ENCODE measurements at regions not wholly inside any gene's neighbourhood (a gene's known extent, or its start where the extent isn't known, plus 50 kb on each side); places are given as distances from the start of the nearest gene placed in this dataset.

DNA sequence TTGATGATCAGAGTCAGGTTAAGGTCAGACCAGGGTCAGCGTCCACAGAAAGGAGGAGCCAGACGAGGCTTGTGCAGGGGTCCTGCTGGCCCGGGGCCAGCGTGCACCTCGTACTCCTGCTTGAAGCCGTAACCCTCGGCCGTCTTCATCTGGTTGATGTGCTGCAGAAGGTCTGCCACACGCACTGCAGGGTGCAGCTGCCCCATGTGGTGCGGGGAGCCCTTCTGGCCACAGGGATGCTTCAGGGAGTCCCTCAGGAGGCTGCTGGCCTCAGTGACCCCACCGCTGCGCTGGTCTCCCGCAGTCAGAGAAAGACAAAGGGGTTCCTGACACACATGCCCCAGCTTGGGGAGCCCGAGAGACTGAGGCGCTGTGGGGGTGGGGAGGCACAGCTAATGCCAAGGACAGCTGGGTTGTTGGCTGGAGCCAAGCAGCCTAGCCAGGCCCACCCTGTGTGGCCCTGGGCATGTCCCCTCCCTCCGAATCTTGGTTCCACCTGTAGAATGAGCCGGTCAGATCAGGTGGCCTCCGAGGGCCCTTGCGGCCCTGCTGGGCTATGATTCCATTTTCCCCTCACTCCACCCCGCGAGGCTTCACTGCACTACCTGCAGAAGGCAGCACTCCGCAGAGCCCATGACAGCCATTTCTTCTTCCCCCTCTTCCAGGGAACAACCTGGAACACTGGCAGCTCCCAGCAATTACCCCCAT is 251.9 kb downstream of the PTPRU start:
- Histone ChIP-seq H3K27ac (ENCODE audit: low read depth, low read length) (no peak overlapping the region), H3K4me1 (ENCODE audit: control insufficient read depth, insufficient read depth, low read length) (no peaks in the 10 kb centered on the region), H3K9ac (ENCODE audit: low read length) (no peak overlapping the region), H3K27me3 (ENCODE audit: control insufficient read depth, insufficient read depth, low read length) (peaks cover 1% of the 10 kb centered on the region), H3K36me3 (ENCODE audit: control insufficient read depth, insufficient read depth, low read length) (no peaks in the 10 kb centered on the region), H3K4me3 (ENCODE audit: low read length) (no peak overlapping the region)

DNA sequence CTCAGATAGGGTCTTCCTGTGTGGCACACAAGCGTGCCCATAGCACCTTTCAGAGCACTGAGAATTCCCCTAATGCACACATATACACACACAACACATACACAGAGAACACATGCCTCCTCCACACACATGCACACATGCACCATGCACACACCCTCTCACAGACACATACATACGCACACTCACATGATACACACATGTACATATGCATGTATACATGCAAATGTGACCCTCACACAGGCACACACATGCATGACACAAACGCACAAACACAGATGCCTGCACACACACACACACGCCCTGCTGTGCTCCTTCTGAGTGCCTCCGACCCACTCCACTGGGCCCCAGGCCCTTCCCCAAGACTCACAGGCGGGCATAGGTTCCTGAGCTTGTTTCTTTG is 251.0 kb downstream of the PTPRU start:
- H3K36me3 ChIP-seq (ENCODE audit: control insufficient read depth, insufficient read depth, low read length) = no peaks in the 10 kb centered on the region
- no peak overlapping the region for H3K4me3 ChIP-seq (ENCODE audit: low read length)
- H3K27ac ChIP-seq (ENCODE audit: low read depth, low read length) = no peak overlapping the region
- no peaks in the 10 kb centered on the region for H3K4me1 ChIP-seq (ENCODE audit: control insufficient read depth, insufficient read depth, low read length)
- H3K9ac ChIP-seq (ENCODE audit: low read length) = no peak overlapping the region
- peaks cover 1% of the 10 kb centered on the region for H3K27me3 ChIP-seq (ENCODE audit: control insufficient read depth, insufficient read depth, low read length)

DNA sequence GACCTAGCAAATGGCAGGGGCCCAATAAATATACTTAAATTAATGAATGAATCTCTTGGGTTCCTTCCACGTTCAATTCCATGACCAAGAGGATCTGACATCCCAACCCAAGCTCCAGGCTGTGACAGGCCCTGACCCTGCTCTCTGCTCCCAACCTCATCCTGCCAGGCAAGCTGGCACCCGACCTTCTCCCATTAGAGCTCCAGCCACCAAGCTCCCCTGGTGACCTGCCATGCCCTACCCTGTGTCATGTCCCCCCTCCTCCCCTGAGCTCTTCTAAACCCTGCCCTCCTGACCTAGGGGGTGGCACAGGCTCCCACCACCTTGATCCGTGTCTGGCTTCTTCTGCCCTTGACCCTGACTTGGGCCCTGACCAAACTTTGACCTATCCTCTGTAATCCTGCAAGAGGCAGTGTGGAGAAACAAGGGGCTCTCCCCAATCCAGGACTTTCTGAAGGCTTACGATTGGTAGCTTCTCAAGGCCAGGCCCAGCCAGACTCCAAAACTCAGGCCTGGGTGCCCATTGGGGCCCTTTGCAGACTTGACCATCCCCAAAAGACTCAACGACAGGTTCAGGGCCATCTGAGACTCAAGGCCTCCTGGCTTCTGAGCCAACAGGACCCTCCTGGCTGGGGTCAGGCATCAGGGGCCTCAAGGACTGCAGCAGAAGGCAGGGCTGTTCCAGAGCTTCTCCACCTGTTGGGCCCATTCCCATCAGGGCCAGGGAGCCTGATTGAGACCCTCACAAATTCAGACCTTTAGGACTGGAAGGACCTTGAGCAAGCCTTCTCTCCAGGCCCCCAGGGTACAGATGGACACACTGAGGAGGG is 249.0 kb downstream of the PTPRU start:
- H3K4me1 ChIP-seq (ENCODE audit: control insufficient read depth, insufficient read depth, low read length) = no peaks in the 10 kb centered on the region
- peaks cover 1% of the 10 kb centered on the region for H3K27me3 ChIP-seq (ENCODE audit: control insufficient read depth, insufficient read depth, low read length)
- H3K36me3 ChIP-seq (ENCODE audit: control insufficient read depth, insufficient read depth, low read length) = no peaks in the 10 kb centered on the region

DNA sequence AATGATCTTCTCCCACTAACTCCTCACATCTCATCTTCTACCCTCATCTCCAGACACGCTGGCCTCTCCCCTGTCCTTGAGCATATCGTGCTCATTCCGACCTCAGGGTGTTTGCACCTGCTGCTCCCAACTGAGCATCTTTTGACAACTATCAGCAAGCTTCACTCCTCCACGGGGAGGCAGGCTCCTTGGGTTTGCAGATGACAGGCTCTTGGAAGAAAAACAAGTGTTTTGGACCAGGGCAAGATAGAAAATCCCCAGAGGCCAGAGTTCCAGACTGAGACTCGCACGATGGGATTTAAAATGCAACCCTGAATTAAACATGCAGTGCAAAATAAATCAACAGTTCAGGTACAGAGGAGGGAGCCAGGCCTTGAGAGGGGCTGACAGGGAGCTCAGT is 246.7 kb downstream of the PTPRU start:
- no peak overlapping the region for H3K27ac ChIP-seq (ENCODE audit: low read depth, low read length)
- H3K9ac ChIP-seq (ENCODE audit: low read length) = no peak overlapping the region
- peaks cover 1% of the 10 kb centered on the region for H3K27me3 ChIP-seq (ENCODE audit: control insufficient read depth, insufficient read depth, low read length)
- H3K4me3 ChIP-seq (ENCODE audit: low read length) = no peak overlapping the region
- H3K36me3 ChIP-seq (ENCODE audit: control insufficient read depth, insufficient read depth, low read length) = no peaks in the 10 kb centered on the region
- H3K4me1 ChIP-seq (ENCODE audit: control insufficient read depth, insufficient read depth, low read length) = no peaks in the 10 kb centered on the region

More for the DNA sequence above, 249.0 kb downstream of the PTPRU start:
- no peak overlapping the region for H3K27ac ChIP-seq (ENCODE audit: low read depth, low read length)
- H3K9ac ChIP-seq (ENCODE audit: low read length) = no peak overlapping the region
- H3K4me3 ChIP-seq (ENCODE audit: low read length) = no peak overlapping the region

DNA sequence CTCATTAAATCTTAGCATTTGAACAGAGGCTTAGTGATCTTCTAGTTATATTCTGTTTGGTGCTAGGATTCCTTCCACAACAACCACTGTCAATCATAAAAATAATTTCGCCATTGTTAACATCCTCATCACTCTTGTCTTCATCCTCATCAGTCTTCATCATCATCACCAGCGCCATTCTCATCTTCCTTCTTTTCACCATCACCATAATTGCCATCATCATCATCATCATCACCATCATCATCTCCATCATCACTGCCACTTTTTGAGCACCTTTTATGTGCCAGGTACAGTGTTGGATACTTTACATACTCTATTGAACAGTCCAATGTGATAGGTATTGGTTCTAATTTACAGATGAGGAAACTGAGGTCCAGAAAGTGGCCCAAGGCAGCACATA is 245.7 kb downstream of the PTPRU start:
- Histone ChIP-seq H3K4me1 (ENCODE audit: control insufficient read depth, insufficient read depth, low read length) (no peaks in the 10 kb centered on the region), H3K9ac (ENCODE audit: low read length) (no peak overlapping the region), H3K27ac (ENCODE audit: low read depth, low read length) (no peak overlapping the region), H3K27me3 (ENCODE audit: control insufficient read depth, insufficient read depth, low read length) (peaks cover 1% of the 10 kb centered on the region), H3K36me3 (ENCODE audit: control insufficient read depth, insufficient read depth, low read length) (no peaks in the 10 kb centered on the region), H3K4me3 (ENCODE audit: low read length) (no peak overlapping the region)

DNA sequence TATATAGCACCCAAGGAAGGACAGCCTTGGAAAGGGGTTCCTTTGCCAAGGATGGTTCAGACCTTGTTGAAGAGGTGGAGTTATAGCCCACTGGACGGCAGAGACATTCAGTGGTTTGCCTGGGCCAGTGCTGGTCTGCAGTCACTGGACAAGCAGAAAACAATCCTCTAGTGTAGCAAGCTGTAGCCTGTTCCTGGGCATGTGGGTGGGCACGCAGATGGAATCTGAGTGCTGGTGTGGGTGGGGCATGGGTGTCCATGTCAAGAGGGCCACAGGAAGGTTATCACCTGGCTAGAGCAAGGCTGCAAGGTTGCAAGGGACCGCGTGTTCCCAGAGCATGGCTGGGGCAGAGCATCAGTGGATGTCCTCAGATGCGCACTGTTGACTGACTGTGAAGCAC is 244.7 kb downstream of the PTPRU start:
- Histone ChIP-seq H3K4me1 (ENCODE audit: control insufficient read depth, insufficient read depth, low read length) (no peaks in the 10 kb centered on the region), H3K27ac (ENCODE audit: low read depth, low read length) (no peak overlapping the region), H3K9ac (ENCODE audit: low read length) (no peak overlapping the region), H3K27me3 (ENCODE audit: control insufficient read depth, insufficient read depth, low read length) (peaks cover 1% of the 10 kb centered on the region), H3K36me3 (ENCODE audit: control insufficient read depth, insufficient read depth, low read length) (no peaks in the 10 kb centered on the region), H3K4me3 (ENCODE audit: low read length) (no peak overlapping the region)

DNA sequence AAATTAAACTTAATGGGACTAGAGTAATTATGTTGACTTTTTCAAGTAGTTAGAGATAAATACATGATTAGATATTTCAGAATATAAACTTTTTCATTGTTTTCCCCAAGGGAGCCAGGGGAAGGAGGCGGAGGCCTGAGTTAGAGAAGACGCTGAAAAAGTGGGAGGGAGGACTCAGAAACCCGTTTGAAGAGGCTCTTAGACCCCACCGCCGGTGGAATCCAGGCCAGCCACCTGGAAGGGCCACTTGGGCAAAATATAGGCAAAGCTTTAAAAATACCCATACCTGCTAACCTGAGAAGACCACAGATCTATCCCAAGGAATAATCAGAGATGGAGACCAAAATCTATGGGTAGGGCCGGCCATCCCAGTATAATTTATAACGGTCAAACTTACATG is 242.6 kb downstream of the PTPRU start:
- no peak overlapping the region for H3K27ac ChIP-seq (ENCODE audit: low read depth, low read length)
- no peaks in the 10 kb centered on the region for H3K36me3 ChIP-seq (ENCODE audit: control insufficient read depth, insufficient read depth, low read length)
- H3K27me3 ChIP-seq (ENCODE audit: control insufficient read depth, insufficient read depth, low read length) = no peaks in the 10 kb centered on the region
- no peak overlapping the region for H3K4me3 ChIP-seq (ENCODE audit: low read length)
- no peak overlapping the region for H3K9ac ChIP-seq (ENCODE audit: low read length)
- H3K4me1 ChIP-seq (ENCODE audit: control insufficient read depth, insufficient read depth, low read length) = no peaks in the 10 kb centered on the region

DNA sequence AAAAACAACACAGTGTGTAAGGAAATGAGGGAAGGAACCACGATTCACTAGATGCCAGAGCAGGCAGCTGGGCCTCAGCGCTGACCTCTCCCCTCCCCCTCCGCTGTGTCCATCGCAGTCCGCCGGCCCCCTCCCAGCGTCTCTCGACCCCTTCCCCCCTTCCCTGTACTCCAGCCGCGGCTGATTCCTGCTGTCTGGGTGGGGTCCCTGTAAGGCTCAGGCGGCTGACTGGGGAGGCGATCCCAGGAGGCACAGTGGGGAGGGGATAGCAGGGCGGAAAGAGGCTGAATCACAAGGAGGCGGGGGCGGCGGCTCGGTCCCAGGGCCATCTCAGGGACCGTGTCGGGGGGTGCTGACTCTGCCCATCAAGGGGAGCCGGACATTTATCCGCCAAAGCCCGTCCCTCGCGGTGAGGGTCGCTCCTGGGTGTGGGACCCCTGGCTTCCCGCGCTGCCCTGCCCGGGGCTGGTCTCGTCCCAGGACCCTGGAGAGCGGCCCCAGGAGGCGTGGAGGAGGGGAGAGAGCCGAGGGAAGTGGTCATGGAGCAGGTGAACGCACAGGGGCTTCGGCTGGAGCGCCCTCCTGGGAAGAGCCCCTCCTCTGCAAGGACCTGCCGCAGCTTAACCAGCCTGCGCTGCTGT is 241.9 kb downstream of the PTPRU start:
- H3K27ac ChIP-seq (ENCODE audit: low read depth, low read length) = no peak overlapping the region
- no peaks in the 10 kb centered on the region for H3K36me3 ChIP-seq (ENCODE audit: control insufficient read depth, insufficient read depth, low read length)
- no peak overlapping the region for H3K4me3 ChIP-seq (ENCODE audit: low read length)
- no peaks in the 10 kb centered on the region for H3K27me3 ChIP-seq (ENCODE audit: control insufficient read depth, insufficient read depth, low read length)
- no peaks in the 10 kb centered on the region for H3K4me1 ChIP-seq (ENCODE audit: control insufficient read depth, insufficient read depth, low read length)
- H3K9ac ChIP-seq (ENCODE audit: low read length) = no peak overlapping the region

DNA sequence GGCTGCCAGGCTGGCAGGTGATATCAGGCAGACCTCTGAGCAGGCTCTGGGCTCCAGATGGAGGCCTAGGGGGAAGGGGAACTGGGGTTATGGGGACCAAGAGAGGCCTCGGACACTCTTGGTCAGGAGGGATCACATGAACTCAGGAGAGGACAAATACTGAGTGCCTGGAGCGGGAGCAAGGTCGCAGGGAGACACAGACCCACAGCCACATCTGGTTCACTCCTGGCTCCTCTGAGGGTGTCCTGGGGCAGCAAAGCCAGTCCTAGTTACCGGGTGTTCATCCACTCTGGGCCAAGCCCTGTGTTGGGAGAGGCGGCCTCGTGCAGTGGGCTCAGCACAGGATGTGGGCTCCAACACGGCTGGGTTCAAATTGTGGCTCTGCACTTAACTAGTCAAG is 239.0 kb downstream of the PTPRU start:
- Histone ChIP-seq H3K9ac (ENCODE audit: low read length) (no peak overlapping the region), H3K27ac (ENCODE audit: low read depth, low read length) (no peak overlapping the region), H3K27me3 (ENCODE audit: control insufficient read depth, insufficient read depth, low read length) (no peaks in the 10 kb centered on the region), H3K4me3 (ENCODE audit: low read length) (no peak overlapping the region), H3K36me3 (ENCODE audit: control insufficient read depth, insufficient read depth, low read length) (no peaks in the 10 kb centered on the region), H3K4me1 (ENCODE audit: control insufficient read depth, insufficient read depth, low read length) (no peaks in the 10 kb centered on the region)

DNA sequence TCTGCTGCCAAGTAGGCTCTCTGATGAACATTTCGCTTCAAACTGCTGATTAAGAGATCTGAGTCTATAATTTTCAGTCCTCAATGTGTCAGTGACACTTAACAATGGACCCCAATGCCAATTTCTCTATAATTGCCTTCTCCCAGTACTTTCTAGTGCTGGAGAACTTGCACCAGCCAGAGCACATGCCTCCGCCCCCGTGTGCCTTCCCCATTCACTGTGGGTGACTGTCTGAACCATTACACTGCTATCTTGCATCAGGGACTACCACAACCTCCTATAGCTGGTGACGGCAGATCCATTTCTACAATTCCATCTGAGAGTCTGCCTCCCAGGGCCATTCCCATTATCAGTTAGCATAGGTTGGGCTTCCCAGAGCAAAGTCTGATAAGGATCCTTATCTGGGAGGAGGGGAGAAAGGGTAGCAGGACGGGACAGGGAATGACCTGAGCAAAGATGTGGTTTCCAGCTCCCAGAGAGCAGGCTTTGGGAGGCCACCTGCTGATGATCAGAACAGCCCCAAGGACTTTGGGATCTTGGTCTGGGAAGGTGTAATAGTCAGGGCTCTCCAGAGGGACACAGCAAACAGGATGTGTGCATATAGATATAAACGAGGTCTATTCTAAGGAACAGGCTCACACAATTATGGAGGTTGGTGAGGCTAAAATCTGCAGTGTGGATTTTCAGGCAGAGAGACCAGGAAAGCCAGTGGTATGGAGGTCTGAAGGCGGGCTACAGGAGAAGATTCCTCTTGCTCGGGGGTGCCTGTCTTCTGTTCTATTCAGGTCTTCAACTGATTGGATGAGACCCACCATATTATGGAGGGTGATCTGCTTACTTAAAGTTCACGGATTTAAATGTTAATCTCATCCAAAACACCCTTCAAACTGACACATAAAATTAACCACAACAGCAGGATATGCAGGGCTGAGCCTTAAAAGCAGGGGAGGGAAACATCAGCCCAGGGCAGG is 238.2 kb downstream of the PTPRU start:
- no peak overlapping the region for H3K27ac ChIP-seq (ENCODE audit: low read depth, low read length)
- no peaks in the 10 kb centered on the region for H3K36me3 ChIP-seq (ENCODE audit: control insufficient read depth, insufficient read depth, low read length)
- no peak overlapping the region for H3K9ac ChIP-seq (ENCODE audit: low read length)
- no peak overlapping the region for H3K4me3 ChIP-seq (ENCODE audit: low read length)
- H3K27me3 ChIP-seq (ENCODE audit: control insufficient read depth, insufficient read depth, low read length) = no peaks in the 10 kb centered on the region
- H3K4me1 ChIP-seq (ENCODE audit: control insufficient read depth, insufficient read depth, low read length) = no peaks in the 10 kb centered on the region

DNA sequence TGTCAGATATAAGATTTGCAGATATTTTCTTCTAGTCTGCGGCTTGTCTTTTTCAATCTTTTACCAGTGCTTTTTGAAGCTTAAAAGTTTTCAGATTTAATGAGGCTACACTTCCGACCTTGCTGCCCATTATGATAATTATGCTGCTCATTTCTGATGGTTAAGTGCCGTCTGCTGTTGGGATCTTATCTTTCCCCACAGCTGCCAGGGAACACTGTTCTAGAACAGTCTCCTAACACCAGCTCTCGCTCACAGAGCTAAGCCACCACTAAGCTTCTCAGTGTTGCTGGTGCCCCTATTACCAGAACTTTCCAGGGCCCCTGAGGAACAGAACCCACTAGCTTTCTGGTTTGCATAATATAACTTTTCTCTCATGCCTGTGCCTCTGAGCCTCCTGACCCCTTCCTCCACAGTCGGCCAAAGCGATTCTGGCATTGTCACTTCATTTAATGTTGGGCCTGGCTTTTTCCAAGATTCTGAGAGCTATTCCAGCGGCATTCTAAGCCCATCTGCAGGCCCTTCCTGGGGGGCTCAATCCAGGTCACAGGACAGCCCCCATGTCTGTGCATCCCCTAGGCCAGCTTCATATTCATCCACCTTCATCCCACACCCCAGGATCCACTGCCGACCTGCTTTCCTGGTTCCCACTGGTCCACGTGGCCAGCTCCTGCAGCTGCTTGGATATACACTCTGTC is 237.0 kb downstream of the PTPRU start:
- no peaks in the 10 kb centered on the region for H3K36me3 ChIP-seq (ENCODE audit: control insufficient read depth, insufficient read depth, low read length)
- no peaks in the 10 kb centered on the region for H3K4me1 ChIP-seq (ENCODE audit: control insufficient read depth, insufficient read depth, low read length)
- no peak overlapping the region for H3K9ac ChIP-seq (ENCODE audit: low read length)
- H3K27me3 ChIP-seq (ENCODE audit: control insufficient read depth, insufficient read depth, low read length) = no peaks in the 10 kb centered on the region
- H3K4me3 ChIP-seq (ENCODE audit: low read length) = no peak overlapping the region
- H3K27ac ChIP-seq (ENCODE audit: low read depth, low read length) = no peak overlapping the region
